A549 (cell line): ENCODE measurements at regions not wholly inside any gene's neighbourhood (a gene's known extent, or its start where the extent isn't known, plus 50 kb on each side); places are given as distances from the start of the nearest gene placed in this dataset.

ENCODE experiments used
- JUN ChIP-seq, 2 experiments: fragments of >200 bp; sonication (Bioruptor Twin); formaldehyde crosslinking; IDR thresholded peaks; 2 replicates in 1 of 2; 3 replicates in 1 of 2; pipeline ENCODE4 v1.6.1; 2016 to 2017
- NFE2L2 ChIP-seq: fragments of 150-350 bp; conservative IDR thresholded peaks from 2 replicates; pipeline ENCODE4 v1.6.1; 2014; ENCODE audit warnings: low read length
- POLR2A ChIP-seq: IDR thresholded peaks from 2 replicates; pipeline ENCODE4 v1.6.1; 2012; ENCODE audit warnings: mild to moderate bottlenecking, low read length
- TF ChIP-seq, protein P1 (sequence below): fragments of 150-350 bp; IDR thresholded peaks from 2 replicates; pipeline ENCODE4 v1.6.1; 2014; ENCODE audit warnings: low read depth, mild to moderate bottlenecking, low read length
- TF ChIP-seq, protein P2 (sequence below): fragments of >200 bp; sonication (Bioruptor Twin); formaldehyde crosslinking; IDR thresholded peaks from 3 replicates; pipeline ENCODE4 v1.5.1; 2016

DNA sequence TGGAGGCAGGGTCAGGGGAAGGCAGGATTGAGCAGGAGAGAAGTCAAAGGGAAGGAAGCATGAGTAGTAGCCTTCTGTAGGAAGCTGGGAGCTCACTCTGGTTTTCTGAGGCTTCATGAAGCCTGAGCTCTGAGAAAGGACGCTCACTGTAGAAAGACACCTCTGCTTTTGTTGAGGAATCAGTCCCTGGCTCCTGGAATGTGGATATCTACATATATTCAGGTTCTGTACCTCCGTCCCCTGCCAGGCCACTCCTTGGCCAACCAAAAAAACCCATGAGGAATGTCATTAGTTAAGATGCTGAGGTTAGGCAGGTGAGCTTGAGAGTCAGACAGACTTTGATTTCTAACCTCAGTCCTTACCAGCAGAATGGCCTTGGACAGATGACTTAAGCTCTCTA lies 283.5 kb upstream of the HABP2 start:
- TF ChIP-seq, protein P1, sequence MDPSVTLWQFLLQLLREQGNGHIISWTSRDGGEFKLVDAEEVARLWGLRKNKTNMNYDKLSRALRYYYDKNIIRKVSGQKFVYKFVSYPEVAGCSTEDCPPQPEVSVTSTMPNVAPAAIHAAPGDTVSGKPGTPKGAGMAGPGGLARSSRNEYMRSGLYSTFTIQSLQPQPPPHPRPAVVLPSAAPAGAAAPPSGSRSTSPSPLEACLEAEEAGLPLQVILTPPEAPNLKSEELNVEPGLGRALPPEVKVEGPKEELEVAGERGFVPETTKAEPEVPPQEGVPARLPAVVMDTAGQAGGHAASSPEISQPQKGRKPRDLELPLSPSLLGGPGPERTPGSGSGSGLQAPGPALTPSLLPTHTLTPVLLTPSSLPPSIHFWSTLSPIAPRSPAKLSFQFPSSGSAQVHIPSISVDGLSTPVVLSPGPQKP: no peak
- TF ChIP-seq, protein P2, sequence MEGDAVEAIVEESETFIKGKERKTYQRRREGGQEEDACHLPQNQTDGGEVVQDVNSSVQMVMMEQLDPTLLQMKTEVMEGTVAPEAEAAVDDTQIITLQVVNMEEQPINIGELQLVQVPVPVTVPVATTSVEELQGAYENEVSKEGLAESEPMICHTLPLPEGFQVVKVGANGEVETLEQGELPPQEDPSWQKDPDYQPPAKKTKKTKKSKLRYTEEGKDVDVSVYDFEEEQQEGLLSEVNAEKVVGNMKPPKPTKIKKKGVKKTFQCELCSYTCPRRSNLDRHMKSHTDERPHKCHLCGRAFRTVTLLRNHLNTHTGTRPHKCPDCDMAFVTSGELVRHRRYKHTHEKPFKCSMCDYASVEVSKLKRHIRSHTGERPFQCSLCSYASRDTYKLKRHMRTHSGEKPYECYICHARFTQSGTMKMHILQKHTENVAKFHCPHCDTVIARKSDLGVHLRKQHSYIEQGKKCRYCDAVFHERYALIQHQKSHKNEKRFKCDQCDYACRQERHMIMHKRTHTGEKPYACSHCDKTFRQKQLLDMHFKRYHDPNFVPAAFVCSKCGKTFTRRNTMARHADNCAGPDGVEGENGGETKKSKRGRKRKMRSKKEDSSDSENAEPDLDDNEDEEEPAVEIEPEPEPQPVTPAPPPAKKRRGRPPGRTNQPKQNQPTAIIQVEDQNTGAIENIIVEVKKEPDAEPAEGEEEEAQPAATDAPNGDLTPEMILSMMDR: no peak
- TF ChIP-seq POLR2A: no peak
- no peak for TF ChIP-seq NFE2L2
- TF ChIP-seq JUN (IDR thresholded peaks at IDR 0.05): no peak
